NB4 (cell line): ENCODE measurements at regions not wholly inside any gene's neighbourhood (a gene's known extent, or its start where the extent isn't known, plus 50 kb on each side); places are given as distances from the start of the nearest gene placed in this dataset.

Experiments
- CTCF ChIP-seq: IDR thresholded peaks from one replicate; pipeline ENCODE4 v1.5.1; 2012; ENCODE audit warnings: low read depth, low read length
- POLR2A ChIP-seq: IDR thresholded peaks from 2 replicates; pipeline ENCODE4 v1.6.1; 2011; ENCODE audit warnings: mild to moderate bottlenecking; ENCODE audit not compliant: insufficient read length; ENCODE audit errors: extremely low read depth

GRCh38 chrX:39939678-39940077 lies 158.1 kb downstream of the BCOR start:
- TF ChIP-seq CTCF (no peak), POLR2A (no peak)
